GM20000 (cell line): ENCODE measurements at regions not wholly inside any gene's neighbourhood (a gene's known extent, or its start where the extent isn't known, plus 50 kb on each side); places are given as distances from the start of the nearest gene placed in this dataset.
"Not testable (repeated sequence)": the region's sequence is repeated elsewhere in the genome, so short reads cannot be mapped to it uniquely, and the experiment has no call there.

ENCODE experiments used
- DNase-seq: peaks from one replicate; pipeline ENCODE4 v3.0.0; 2012; ENCODE audit warnings: low spot score
- CTCF ChIP-seq: IDR thresholded peaks from 2 replicates; pipeline ENCODE4 v1.5.1; 2012; ENCODE audit warnings: mild to moderate bottlenecking, control low read depth; ENCODE audit errors: extremely low read depth, missing control alignments

GRCh38 chr3:132124651-132125284 lies 90.0 kb upstream of the CPNE4 start:
- TF ChIP-seq CTCF: no peak
- no peak for DNase-seq

GRCh38 chr3:132134611-132135010 lies 99.8 kb upstream of the CPNE4 start:
- DNase-seq: no peak

GRCh38 chr3:132135628-132136333 lies 101.0 kb upstream of the CPNE4 start:
- no peak for DNase-seq
- no peak for TF ChIP-seq CTCF

More at GRCh38 chr3:132134611-132135010, 99.8 kb upstream of the CPNE4 start:
- TF ChIP-seq CTCF: no peak

- TF ChIP-seq CTCF: no peak
- DNase-seq: no peak
Observed at GRCh38 chr3:132136334-132136716, 101.5 kb upstream of the CPNE4 start.

GRCh38 chr3:132136902-132137301 lies 102.1 kb upstream of the CPNE4 start:
- not testable (repeated sequence) for DNase-seq

- DNase-seq: no peak
- TF ChIP-seq CTCF: no peak
Observed at GRCh38 chr3:132145833-132146232, 111.0 kb upstream of the CPNE4 start.

- no peak for DNase-seq
- no peak for TF ChIP-seq CTCF
Observed at GRCh38 chr3:132154619-132155018, 119.8 kb upstream of the CPNE4 start.

- TF ChIP-seq CTCF: no peak
- no peak for DNase-seq
Observed at GRCh38 chr3:132159145-132159544, 124.3 kb upstream of the CPNE4 start.
